Esophagus (tissue), 2 donors: ENCODE measurements at regions not wholly inside any gene's neighbourhood (a gene's known extent, or its start where the extent isn't known, plus 50 kb on each side); places are given as distances from the start of the nearest gene placed in this dataset.

Source experiments
- H3K27ac ChIP-seq, 2 donors: one replicate each; pipeline ENCODE4 v1.5.1; 2013; ENCODE audit warnings: low read depth in 2 of 2, mild to moderate bottlenecking in 2 of 2, inconsistent platforms in 1 of 2, low read length in 1 of 2, moderate library complexity in 1 of 2
- H3K27me3 ChIP-seq, 2 donors: one replicate each; pipeline ENCODE4 v1.6.1; 2013; ENCODE audit warnings: low read length in 2 of 2, control low read depth in 1 of 2, mild to moderate bottlenecking in 1 of 2; ENCODE audit not compliant: insufficient read depth in 2 of 2, control insufficient read depth in 1 of 2
- H3K36me3 ChIP-seq, 2 donors: one replicate each; pipeline ENCODE4 v1.6.1; 2013; ENCODE audit warnings: low read length in 1 of 2; ENCODE audit not compliant: control insufficient read depth in 2 of 2, insufficient read depth in 2 of 2
- H3K4me1 ChIP-seq, 2 donors: one replicate each; pipeline ENCODE4 v1.6.1; 2013; ENCODE audit warnings: low read length in 1 of 2; ENCODE audit not compliant: control insufficient read depth in 2 of 2, insufficient read depth in 2 of 2
- H3K4me3 ChIP-seq, 2 donors: one replicate each; pipeline ENCODE4 v1.5.1; 2013; ENCODE audit warnings: low read length in 2 of 2, mild to moderate bottlenecking in 2 of 2, low read depth in 1 of 2, moderate library complexity in 1 of 2
- H3K9me3 ChIP-seq, 2 donors: one replicate each; pipeline ENCODE4 v1.6.1; 2013; ENCODE audit warnings: mild to moderate bottlenecking in 2 of 2, low read depth in 1 of 2, low read length in 1 of 2, moderate library complexity in 1 of 2; ENCODE audit not compliant: control insufficient read depth in 2 of 2, insufficient read depth in 1 of 2
- WGBS, 2 donors: extraction: QIAGEN DNeasy Blood & Tissue Kit; methylation state at CpG; one replicate each; pipeline ENCODE4 v1.1.7; 2013; 5-methylcytosine and 5-hydroxymethylcytosine counted together
- donor health status: healthy with polysubstance abuse.
- donor health status: Bipolar disorder and iron deficiency.

- WGBS, 2 donors = 55 to 61% methylated on average over 11 of the region's 11 CpGs
- H3K4me3 ChIP-seq = no peak overlapping the region
- H3K27ac ChIP-seq = no peak overlapping the region
- no peaks in the 10 kb centered on the region for H3K9me3 ChIP-seq
- H3K27me3 ChIP-seq = no peaks in the 10 kb centered on the region
- no peaks in the 10 kb centered on the region for H3K36me3 ChIP-seq
- no peaks in the 10 kb centered on the region for H3K4me1 ChIP-seq
Measured at GRCh38 chr20:62535282-62535811, 59.6 kb upstream of the GATA5 start.

GRCh38 chr20:62535964-62536363 is 60.2 kb upstream of the GATA5 start:
- no peak overlapping the region for H3K27ac ChIP-seq
- no peaks in the 10 kb centered on the region for H3K36me3 ChIP-seq
- H3K27me3 ChIP-seq = no peaks in the 10 kb centered on the region
- no peak overlapping the region for H3K4me3 ChIP-seq
- no peaks in the 10 kb centered on the region for H3K9me3 ChIP-seq
- WGBS, 2 donors = 71 to 72% methylated on average over 12 of the region's 12 CpGs
- no peaks in the 10 kb centered on the region for H3K4me1 ChIP-seq

- no peaks in the 10 kb centered on the region for H3K36me3 ChIP-seq
- H3K4me1 ChIP-seq = no peaks in the 10 kb centered on the region
- 68% methylated on average over 16 of the region's 16 CpGs for WGBS, 2 donors
- H3K27ac ChIP-seq = no peak overlapping the region
- no peak overlapping the region for H3K4me3 ChIP-seq
- no peaks in the 10 kb centered on the region for H3K27me3 ChIP-seq
- no peaks in the 10 kb centered on the region for H3K9me3 ChIP-seq
Measured at GRCh38 chr20:62536871-62537401, 61.1 kb upstream of the GATA5 start.

GRCh38 chr20:62537649-62538292 is 62.0 kb upstream of the GATA5 start:
- Histone ChIP-seq H3K4me3 (no peak overlapping the region), H3K4me1 (no peaks in the 10 kb centered on the region), H3K36me3 (no peaks in the 10 kb centered on the region), H3K9me3 (no peaks in the 10 kb centered on the region), H3K27me3 (no peaks in the 10 kb centered on the region), H3K27ac (no peak overlapping the region)
- 80 to 81% methylated on average over 28 of the region's 28 CpGs for WGBS, 2 donors

- Histone ChIP-seq H3K9me3 (no peaks in the 10 kb centered on the region), H3K36me3 (no peaks in the 10 kb centered on the region), H3K27ac (no peak overlapping the region), H3K4me1 (no peaks in the 10 kb centered on the region), H3K27me3 (no peaks in the 10 kb centered on the region), H3K4me3 (no peak overlapping the region)
- 32 to 45% methylated on average over 25 of the region's 25 CpGs for WGBS, 2 donors
Measured at GRCh38 chr20:62539198-62540045, 63.6 kb upstream of the GATA5 start.

- no peaks in the 10 kb centered on the region for H3K4me1 ChIP-seq
- WGBS, 2 donors = 77 to 87% methylated on average over 14 of the region's 14 CpGs
- H3K9me3 ChIP-seq = peaks cover 0 to 6% of the 10 kb centered on the region in 2 donors
- no peak overlapping the region for H3K4me3 ChIP-seq
- no peaks in the 10 kb centered on the region for H3K27me3 ChIP-seq
- no peaks in the 10 kb centered on the region for H3K36me3 ChIP-seq
- H3K27ac ChIP-seq = no peak overlapping the region
Measured at GRCh38 chr20:62540504-62540903, 64.7 kb upstream of the GATA5 start.

- Histone ChIP-seq H3K9me3 (peaks cover 0 to 6% of the 10 kb centered on the region in 2 donors), H3K36me3 (no peaks in the 10 kb centered on the region), H3K4me1 (no peaks in the 10 kb centered on the region), H3K4me3 (no peak overlapping the region), H3K27ac (no peak overlapping the region), H3K27me3 (no peaks in the 10 kb centered on the region)
- 66 to 73% methylated on average over 13 to 14 of the region's 14 CpGs for WGBS, 2 donors
Measured at GRCh38 chr20:62542862-62543261, 67.1 kb upstream of the GATA5 start.

GRCh38 chr20:62543470-62544302 is 67.9 kb upstream of the GATA5 start:
- 79 to 82% methylated on average over 27 of the region's 27 CpGs for WGBS, 2 donors
- H3K36me3 ChIP-seq = no peaks in the 10 kb centered on the region
- H3K27ac ChIP-seq = no peak overlapping the region
- no peak overlapping the region for H3K4me3 ChIP-seq
- peaks cover 0 to 6% of the 10 kb centered on the region in 2 donors for H3K9me3 ChIP-seq
- H3K4me1 ChIP-seq = no peaks in the 10 kb centered on the region
- H3K27me3 ChIP-seq = no peaks in the 10 kb centered on the region

- H3K4me3 ChIP-seq = no peak overlapping the region
- no peaks in the 10 kb centered on the region for H3K36me3 ChIP-seq
- H3K9me3 ChIP-seq = peaks cover 0 to 6% of the 10 kb centered on the region in 2 donors
- H3K27ac ChIP-seq = no peak overlapping the region
- no peaks in the 10 kb centered on the region for H3K27me3 ChIP-seq
- WGBS, 2 donors = 90 to 92% methylated on average over 9 of the region's 9 CpGs
- no peaks in the 10 kb centered on the region for H3K4me1 ChIP-seq
Measured at GRCh38 chr20:62544505-62545055, 68.8 kb upstream of the GATA5 start.
